ENCODE measurements at regions not wholly inside any gene's neighbourhood (a gene's known extent, or its start where the extent isn't known, plus 50 kb on each side); places are given as distances from the start of the nearest gene placed in this dataset.

- DNase-seq (ENCODE audit: low spot score), result no peak
Observed at GRCh38 chr5:117497601-117498000, 923.0 kb upstream of the SEMA6A start.

GRCh38 chr5:117496801-117497200 is 922.2 kb upstream of the SEMA6A start:
- DNase-seq (ENCODE audit: low spot score), result no peak

- no peak for DNase-seq (ENCODE audit: low spot score)
Observed at GRCh38 chr5:117494188-117494587, 919.6 kb upstream of the SEMA6A start.

DNA sequence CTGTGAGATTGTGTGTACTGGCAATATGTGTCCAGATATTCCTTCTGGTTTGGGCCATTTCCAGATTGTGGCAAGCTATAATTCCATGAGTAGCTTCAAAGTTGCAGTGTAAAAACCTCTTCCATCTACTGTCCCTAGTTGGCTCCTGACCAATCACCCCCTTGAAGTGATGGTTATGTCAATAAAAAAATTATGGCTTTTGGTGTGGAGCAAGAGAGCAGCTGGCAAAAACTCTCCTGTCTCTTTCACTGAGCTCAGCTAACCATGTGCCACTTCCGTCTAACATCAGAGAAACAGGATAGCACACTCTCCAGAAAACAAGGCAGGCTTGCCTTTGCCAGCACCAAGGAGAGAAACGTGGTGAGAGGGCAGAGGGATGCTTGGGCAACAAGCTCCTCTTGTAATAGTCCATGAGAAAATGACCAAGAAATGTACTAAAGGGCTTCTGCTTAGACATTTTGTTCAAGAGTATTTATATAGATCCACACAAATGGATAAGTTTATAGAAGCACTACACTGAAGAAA is 914.4 kb upstream of the SEMA6A start:
- DNase-seq (ENCODE audit: low spot score), result no peak

GRCh38 chr5:117487556-117487955 is 912.9 kb upstream of the SEMA6A start:
- no peak for DNase-seq (ENCODE audit: low spot score)

DNA sequence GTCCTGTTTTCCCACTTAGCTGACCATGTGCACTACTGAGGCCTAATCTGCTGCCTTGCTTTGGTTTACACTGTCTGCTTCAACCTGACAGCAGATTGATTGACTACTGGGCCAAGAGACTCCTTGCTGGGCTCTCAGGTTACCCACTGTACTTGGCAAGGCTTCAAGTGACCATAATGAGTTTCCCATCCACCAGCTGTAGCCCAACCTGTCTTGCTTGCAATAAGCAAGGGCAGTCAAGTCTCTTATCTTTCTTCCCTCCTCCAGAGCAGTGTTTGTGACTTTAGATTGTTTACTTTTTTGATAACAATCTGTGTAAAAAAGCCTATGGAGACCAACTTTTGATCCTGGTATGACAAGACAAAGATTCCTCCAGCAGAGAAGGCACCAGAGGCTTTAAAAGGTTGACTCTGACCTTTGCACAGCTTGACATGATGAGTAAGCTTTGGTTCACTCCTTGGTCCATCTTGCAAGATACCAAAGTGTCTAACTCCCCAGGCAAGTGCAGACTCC is 912.3 kb upstream of the SEMA6A start:
- no peak for DNase-seq (ENCODE audit: low spot score)

- DNase-seq (ENCODE audit: low spot score), result no peak
Observed at GRCh38 chr5:117486261-117486660, 911.6 kb upstream of the SEMA6A start.

DNA sequence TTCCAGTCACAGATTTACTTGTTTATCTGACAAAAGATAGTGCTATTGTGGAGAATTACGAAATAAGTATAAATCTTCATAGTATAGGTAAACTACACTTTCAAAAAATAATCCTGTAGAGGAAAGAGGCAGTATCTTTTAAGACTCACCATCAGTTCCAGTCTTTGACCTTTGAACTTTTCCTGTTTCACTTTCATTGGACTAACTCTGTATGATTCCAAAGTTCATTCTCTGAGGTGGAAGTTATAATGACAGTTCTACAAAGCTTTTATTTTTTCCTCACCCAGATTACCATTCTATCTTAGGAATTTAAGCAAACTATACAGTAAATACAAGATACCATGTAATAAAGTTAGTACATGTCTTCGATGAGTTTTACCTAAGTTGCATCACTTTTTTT is 901.3 kb upstream of the SEMA6A start:
- DNase-seq (ENCODE audit: low spot score), result no peak

DNA sequence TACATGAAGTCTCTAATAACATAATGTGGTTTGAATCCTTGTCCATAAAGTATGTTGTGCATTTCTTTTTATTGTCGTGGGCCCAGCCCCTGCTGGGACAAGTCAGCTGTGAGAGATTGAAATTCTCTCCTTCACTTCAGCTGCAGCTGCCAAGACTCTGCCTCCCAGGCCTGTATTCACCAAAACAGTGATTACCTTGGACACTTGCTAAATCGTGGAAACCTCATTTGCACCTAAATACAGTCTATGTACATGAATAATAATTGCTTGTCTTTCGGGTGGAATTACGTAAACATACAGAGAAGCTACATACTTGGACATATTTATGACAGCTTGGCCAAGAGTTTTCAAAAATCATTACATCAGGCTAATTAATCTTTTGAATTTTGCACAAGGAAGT is 898.5 kb upstream of the SEMA6A start:
- no peak for DNase-seq (ENCODE audit: low spot score)

DNA sequence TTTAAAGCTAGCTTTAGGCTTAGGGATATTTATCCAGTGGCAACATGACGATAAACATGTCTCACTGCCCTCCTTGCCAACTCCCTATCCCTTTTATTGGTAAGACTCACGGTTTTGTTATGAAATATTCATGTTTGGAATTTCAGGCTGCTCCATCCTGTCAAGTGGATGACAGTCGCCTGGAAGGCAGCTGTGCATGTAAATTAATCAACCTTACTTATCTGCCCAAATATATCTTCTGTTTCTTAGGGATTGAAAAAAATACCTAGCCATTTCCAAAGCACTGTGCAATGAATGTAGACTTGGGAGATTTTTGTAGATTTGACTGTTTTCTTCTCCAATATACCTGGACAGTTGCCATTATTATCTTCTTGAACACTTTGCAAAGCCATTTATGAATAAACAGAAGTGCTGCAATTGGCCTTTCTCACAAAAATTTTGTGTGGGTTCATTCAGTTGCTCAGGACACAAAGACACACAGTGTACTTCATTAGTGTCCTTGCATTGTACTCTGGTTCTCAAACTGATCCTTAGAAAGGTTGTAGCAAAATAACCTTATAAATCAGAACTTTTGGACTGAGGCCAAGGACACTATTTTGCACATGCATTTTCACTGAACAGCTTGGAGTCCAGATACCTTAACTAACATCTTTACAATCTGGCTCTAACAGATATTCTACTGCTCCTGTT is 889.4 kb upstream of the SEMA6A start:
- no peak for DNase-seq (ENCODE audit: low spot score)

DNA sequence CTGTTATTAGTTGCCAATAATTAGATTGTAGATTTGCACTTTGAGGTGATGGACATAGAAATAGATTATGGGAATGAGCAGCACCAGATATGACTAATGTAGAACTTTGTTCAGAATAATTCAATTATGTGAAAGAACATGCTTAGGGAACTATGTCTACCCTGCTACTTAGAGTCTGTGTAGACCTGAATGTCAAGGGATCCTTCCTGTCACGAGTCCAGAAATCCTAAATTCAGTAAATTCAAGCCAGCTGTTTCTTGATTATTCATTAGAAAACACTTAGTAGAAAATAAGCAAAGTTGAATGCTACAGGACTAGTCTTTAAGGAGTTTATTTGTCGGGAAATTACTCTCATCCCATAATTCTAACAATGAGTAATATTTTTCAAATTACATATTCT is 887.3 kb upstream of the SEMA6A start:
- DNase-seq (ENCODE audit: low spot score), result no peak

GRCh38 chr5:117461403-117461802 is 886.8 kb upstream of the SEMA6A start:
- DNase-seq (ENCODE audit: low spot score), result no peak

DNA sequence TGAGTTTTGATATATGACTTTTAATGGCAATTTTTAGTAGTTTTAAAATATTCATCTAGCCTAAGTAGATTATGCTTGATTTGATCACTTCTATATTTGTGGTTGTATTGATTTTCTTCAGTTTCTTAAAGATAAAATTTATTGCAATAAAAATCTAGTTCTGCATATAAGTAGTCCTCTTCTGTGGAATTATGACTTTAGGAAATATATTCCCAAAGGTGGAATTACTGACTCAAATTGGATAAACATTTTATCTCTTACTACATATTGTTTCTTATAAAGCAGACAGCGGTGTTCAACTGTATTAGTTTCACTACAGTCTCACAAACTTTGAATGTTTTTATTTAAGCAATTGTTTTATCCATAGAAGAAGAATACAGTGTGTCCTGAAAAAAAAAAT is 883.0 kb upstream of the SEMA6A start:
- no peak for DNase-seq (ENCODE audit: low spot score)

DNA sequence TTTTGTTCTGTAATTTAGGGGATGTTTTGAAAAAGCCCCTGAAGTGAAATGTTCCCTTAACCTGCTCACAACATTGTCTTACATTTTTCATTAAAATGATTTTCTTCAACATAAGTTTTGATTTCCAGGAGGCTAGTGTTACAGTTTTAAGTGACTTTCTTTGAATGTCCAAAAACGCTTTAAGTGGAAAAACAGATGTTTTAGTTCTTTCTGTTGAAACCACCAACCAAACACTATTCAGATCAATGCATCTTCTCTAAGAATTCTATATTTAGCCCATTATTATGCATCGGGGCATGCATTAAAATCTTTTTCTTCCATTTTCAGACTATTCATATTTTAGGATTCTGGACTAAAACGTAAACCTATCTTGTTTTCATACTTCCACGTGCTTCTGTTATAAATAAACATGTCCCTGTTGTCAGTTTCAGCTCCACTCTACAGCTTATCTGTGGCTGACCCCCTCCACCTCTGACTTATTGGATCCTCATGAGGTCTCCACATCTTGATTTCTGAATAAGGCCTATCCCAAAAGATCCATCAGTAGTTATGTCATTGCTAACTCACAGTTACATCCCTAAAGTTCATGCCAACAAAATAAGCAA is 882.3 kb upstream of the SEMA6A start:
- no peak for DNase-seq (ENCODE audit: low spot score)

- DNase-seq (ENCODE audit: low spot score), result no peak
Observed at GRCh38 chr5:117455236-117456233, 880.9 kb upstream of the SEMA6A start.

DNA sequence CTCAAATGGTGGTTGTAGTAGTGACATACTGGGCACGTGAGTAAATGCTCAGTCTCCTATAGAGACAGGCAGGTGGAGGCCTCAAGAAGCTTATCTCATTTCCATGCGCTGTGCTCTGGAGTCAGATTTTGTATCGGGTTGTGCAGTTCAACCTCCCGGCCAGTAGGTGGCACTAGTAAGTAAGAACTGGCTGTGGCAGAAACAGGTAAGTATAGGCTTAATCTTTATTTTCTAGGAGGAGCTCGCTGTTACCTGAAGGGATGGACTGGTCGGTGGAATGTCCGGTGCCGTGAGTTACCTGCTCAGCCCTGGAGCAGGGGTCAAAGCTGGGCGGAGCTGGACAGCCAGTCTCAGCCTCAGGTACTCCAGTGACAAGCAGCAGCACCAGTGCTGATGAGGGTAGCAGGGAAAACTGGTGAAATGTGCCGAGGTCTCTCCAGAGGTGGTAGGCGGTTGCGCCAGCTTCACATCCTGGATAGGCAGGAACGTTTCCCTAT is 880.1 kb upstream of the SEMA6A start:
- no peak for DNase-seq (ENCODE audit: low spot score)

DNA sequence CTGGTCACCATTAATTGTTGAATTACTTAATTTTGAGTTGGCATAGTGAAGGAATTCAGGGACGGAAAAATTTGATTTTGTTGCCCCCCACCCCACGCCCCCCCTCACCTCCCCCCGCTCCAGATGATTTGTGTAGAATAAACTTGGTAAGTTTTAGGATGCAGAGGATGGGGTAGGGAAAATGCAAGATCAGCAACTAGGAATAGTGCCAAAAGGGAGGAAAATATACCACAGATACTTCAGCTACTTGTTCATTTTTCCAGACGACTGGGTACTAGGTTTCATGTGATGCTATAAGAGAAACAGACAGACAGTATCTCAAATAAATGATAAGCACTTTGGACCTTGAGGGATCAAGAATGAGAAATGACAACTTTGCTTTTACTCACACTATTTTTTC is 862.2 kb upstream of the SEMA6A start:
- DNase-seq (ENCODE audit: low spot score), result no peak

- DNase-seq (ENCODE audit: low spot score), result no peak
Observed at GRCh38 chr5:117435203-117435602, 860.6 kb upstream of the SEMA6A start.

- no peak for DNase-seq (ENCODE audit: low spot score)
Observed at GRCh38 chr5:117434254-117434653, 859.6 kb upstream of the SEMA6A start.

- DNase-seq (ENCODE audit: low spot score), result no peak
Observed at GRCh38 chr5:117433818-117434217, 859.2 kb upstream of the SEMA6A start.

GRCh38 chr5:117431091-117431490 is 856.5 kb upstream of the SEMA6A start:
- DNase-seq (ENCODE audit: low spot score), result no peak

DNA sequence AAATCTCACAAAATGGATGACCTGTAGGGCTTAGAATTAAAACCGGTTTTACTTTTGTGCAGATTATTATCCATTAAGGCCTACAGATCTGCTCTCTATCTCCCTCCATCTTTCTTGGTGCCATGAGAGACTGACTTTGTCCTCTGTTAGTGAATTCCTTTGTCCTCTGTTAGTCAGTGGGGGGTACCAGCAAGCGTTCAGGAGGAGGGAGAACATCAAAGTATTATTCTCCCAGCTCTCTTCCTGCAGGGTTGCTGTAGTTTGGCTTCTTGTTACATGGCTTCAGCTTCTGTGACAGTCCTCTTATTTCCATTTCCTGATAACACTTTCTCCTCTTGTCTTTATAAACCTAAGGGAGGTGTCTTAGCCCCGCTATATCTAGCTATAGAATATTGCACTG is 850.5 kb upstream of the SEMA6A start:
- DNase-seq (ENCODE audit: low spot score), result no peak
